ENCODE measurements at regions not wholly inside any gene's neighbourhood (a gene's known extent, or its start where the extent isn't known, plus 50 kb on each side); places are given as distances from the start of the nearest gene placed in this dataset.
"Not testable (repeated sequence)": the region's sequence is repeated elsewhere in the genome, so short reads cannot be mapped to it uniquely, and the experiment has no call there.

GRCh38 chr20:55533632-55534031, 471.7 kb downstream of the CBLN4 start:
- DNase-seq (ENCODE audit: low read depth in 2 of 2): no peak

- DNase-seq (ENCODE audit: low read depth in 2 of 2): no peak
These were observed 474.6 kb downstream of the CBLN4 start for GRCh38 chr20:55530763-55531162.

GRCh38 chr20:55528482-55528881, 476.8 kb downstream of the CBLN4 start:
- DNase-seq (ENCODE audit: low read depth in 2 of 2): no peak

- DNase-seq (ENCODE audit: low read depth in 2 of 2): no peak
These were observed 483.0 kb downstream of the CBLN4 start for GRCh38 chr20:55522296-55522815.

- not testable (repeated sequence) for DNase-seq (ENCODE audit: low read depth in 2 of 2)
These were observed 487.7 kb downstream of the CBLN4 start for GRCh38 chr20:55517584-55517983.

- DNase-seq (ENCODE audit: low read depth in 2 of 2): no peak
These were observed 489.5 kb downstream of the CBLN4 start for GRCh38 chr20:55515832-55516231.

- no peak for DNase-seq (ENCODE audit: low read depth in 2 of 2)
These were observed 490.8 kb downstream of the CBLN4 start for GRCh38 chr20:55514531-55514930.

- no peak for DNase-seq (ENCODE audit: low read depth in 2 of 2)
These were observed 491.4 kb downstream of the CBLN4 start for GRCh38 chr20:55513954-55514353.

- DNase-seq (ENCODE audit: low read depth in 2 of 2): no peak
These were observed 505.2 kb downstream of the CBLN4 start for GRCh38 chr20:55500130-55500529.

GRCh38 chr20:55488593-55488992, 516.7 kb downstream of the CBLN4 start:
- no peak for DNase-seq (ENCODE audit: low read depth in 2 of 2)

GRCh38 chr20:55478724-55479450, 526.4 kb downstream of the CBLN4 start:
- DNase-seq (ENCODE audit: low read depth in 2 of 2): no peak

GRCh38 chr20:55472704-55473103, 532.6 kb downstream of the CBLN4 start:
- DNase-seq (ENCODE audit: low read depth in 2 of 2): no peak

GRCh38 chr20:55471052-55472006, 534.0 kb downstream of the CBLN4 start:
- DNase-seq (ENCODE audit: low read depth in 2 of 2): no peak

- DNase-seq (ENCODE audit: low read depth in 2 of 2): no peak
These were observed 536.2 kb downstream of the CBLN4 start for GRCh38 chr20:55469074-55469473.

GRCh38 chr20:55461519-55461918, 543.8 kb downstream of the CBLN4 start:
- no peak for DNase-seq (ENCODE audit: low read depth in 2 of 2)

GRCh38 chr20:55456316-55456940, 548.9 kb downstream of the CBLN4 start:
- DNase-seq (ENCODE audit: low read depth in 2 of 2): no peak

GRCh38 chr20:55449091-55449490, 556.2 kb downstream of the CBLN4 start:
- no peak for DNase-seq (ENCODE audit: low read depth in 2 of 2)

GRCh38 chr20:55446301-55446700, 559.0 kb downstream of the CBLN4 start:
- DNase-seq (ENCODE audit: low read depth in 2 of 2): no peak

GRCh38 chr20:55439070-55439469, 566.2 kb downstream of the CBLN4 start:
- no peak for DNase-seq (ENCODE audit: low read depth in 2 of 2)

- no peak for DNase-seq (ENCODE audit: low read depth in 2 of 2)
These were observed 567.4 kb downstream of the CBLN4 start for GRCh38 chr20:55437798-55438415.

GRCh38 chr20:55424968-55425367, 580.4 kb downstream of the CBLN4 start:
- DNase-seq (ENCODE audit: low read depth in 2 of 2): no peak

- DNase-seq (ENCODE audit: low read depth in 2 of 2): no peak
These were observed 580.8 kb downstream of the CBLN4 start for GRCh38 chr20:55424476-55424875.
